ENCODE measurements at regions not wholly inside any gene's neighbourhood (a gene's known extent, or its start where the extent isn't known, plus 50 kb on each side); places are given as distances from the start of the nearest gene placed in this dataset.

DNA sequence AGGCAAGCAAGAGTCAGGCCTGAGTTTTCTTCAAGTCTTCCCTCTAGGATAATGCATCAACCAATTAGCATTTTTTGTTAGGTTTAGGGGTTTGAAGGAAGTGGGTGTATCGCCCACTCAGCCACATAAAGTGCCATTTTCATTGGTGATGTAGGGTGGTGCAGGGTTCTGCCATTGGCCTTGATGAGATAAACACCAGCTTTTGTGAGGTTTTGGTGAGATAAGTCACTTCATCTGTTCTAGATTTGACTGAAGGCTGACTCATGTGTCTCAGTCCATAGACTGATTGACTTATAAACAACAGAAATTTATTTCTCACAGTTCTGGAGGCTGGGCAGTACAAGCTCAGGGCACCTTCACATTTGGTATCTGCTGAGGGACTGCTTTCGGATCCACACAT lies 84.5 kb upstream of the C3orf80 start:
- H4K20me1 ChIP-seq (ENCODE audit: insufficient read depth, low read length): no peaks in the 10 kb centered on the region
- TF ChIP-seq, protein P1, sequence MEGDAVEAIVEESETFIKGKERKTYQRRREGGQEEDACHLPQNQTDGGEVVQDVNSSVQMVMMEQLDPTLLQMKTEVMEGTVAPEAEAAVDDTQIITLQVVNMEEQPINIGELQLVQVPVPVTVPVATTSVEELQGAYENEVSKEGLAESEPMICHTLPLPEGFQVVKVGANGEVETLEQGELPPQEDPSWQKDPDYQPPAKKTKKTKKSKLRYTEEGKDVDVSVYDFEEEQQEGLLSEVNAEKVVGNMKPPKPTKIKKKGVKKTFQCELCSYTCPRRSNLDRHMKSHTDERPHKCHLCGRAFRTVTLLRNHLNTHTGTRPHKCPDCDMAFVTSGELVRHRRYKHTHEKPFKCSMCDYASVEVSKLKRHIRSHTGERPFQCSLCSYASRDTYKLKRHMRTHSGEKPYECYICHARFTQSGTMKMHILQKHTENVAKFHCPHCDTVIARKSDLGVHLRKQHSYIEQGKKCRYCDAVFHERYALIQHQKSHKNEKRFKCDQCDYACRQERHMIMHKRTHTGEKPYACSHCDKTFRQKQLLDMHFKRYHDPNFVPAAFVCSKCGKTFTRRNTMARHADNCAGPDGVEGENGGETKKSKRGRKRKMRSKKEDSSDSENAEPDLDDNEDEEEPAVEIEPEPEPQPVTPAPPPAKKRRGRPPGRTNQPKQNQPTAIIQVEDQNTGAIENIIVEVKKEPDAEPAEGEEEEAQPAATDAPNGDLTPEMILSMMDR (IDR thresholded peaks at IDR 0.05; ENCODE audit: extremely low read depth, low read depth, low read length): no peak
- no peaks in the 10 kb centered on the region for H3K36me3 ChIP-seq (ENCODE audit: insufficient read depth, low read length)

DNA sequence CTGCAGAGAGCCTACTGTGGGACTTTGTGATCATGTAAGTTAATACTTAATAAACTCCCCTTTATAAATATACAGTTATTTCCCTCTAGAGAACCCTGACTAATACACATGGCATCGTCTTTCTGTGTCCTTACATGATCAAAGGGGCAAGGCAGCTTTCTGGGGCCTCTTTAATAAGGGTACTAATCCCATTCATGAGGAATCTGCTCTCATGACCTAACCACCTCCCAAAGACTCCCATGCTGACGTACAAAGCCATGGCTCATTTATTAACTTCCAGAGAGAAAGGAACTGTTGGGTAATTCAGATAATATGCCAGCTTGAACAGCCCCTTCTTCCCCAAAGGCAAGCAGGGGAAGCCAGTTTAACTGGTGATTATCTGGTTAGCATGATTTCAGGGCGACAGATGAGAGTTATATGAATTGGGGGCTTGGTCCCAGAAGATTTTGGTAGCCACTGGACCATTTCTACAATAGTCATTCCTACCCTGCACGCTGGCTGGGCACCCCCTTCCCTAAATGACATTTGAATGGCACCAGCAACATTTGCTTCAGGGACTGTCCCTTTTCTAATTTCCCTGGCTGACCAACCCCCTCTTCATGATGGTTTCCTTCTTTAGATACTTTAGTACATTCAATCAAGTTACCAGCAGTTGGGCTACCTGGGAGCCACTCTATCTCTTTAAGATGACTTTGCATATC lies 83.6 kb upstream of the C3orf80 start:
- Histone ChIP-seq H3K4me2 (ENCODE audit: insufficient read depth, low read length) (no peak overlapping the region), H3K9me3 (ENCODE audit: low read depth, low read length) (no peaks in the 10 kb centered on the region), H3K27me3 (ENCODE audit: insufficient read depth, low read length) (no peaks in the 10 kb centered on the region), H2AFZ (ENCODE audit: low read length) (no peak overlapping the region), H3K36me3 (ENCODE audit: insufficient read depth, low read length) (no peaks in the 10 kb centered on the region), H3K79me2 (ENCODE audit: insufficient read depth, low read length) (no peaks in the 10 kb centered on the region), H3K27ac (ENCODE audit: low read depth, low read length) (no peak overlapping the region), H3K4me3 (ENCODE audit: insufficient read depth, low read length) (no peak overlapping the region), H4K20me1 (ENCODE audit: insufficient read depth, low read length) (no peaks in the 10 kb centered on the region), H3K4me1 (ENCODE audit: insufficient read depth, low read length) (no peaks in the 10 kb centered on the region)
- TF ChIP-seq, protein P1 (IDR thresholded peaks at IDR 0.05; ENCODE audit: extremely low read depth, low read depth, low read length): no peak
- DNase-seq (ENCODE audit: insufficient read length, low spot score, missing footprints): no peak

More for the DNA sequence above, 84.5 kb upstream of the C3orf80 start:
- DNase-seq (ENCODE audit: insufficient read length, low spot score, missing footprints): no peak
- Histone ChIP-seq H3K79me2 (ENCODE audit: insufficient read depth, low read length) (no peaks in the 10 kb centered on the region), H3K9me3 (ENCODE audit: low read depth, low read length) (no peaks in the 10 kb centered on the region), H2AFZ (ENCODE audit: low read length) (no peak overlapping the region), H3K4me2 (ENCODE audit: insufficient read depth, low read length) (no peak overlapping the region), H3K4me3 (ENCODE audit: insufficient read depth, low read length) (no peak overlapping the region), H3K27me3 (ENCODE audit: insufficient read depth, low read length) (no peaks in the 10 kb centered on the region), H3K4me1 (ENCODE audit: insufficient read depth, low read length) (no peaks in the 10 kb centered on the region), H3K27ac (ENCODE audit: low read depth, low read length) (no peak overlapping the region)

- Histone ChIP-seq H4K20me1 (ENCODE audit: insufficient read depth, low read length) (no peaks in the 10 kb centered on the region), H2AFZ (ENCODE audit: low read length) (no peak overlapping the region), H3K4me3 (ENCODE audit: insufficient read depth, low read length) (no peak overlapping the region), H3K4me1 (ENCODE audit: insufficient read depth, low read length) (no peaks in the 10 kb centered on the region), H3K27me3 (ENCODE audit: insufficient read depth, low read length) (no peaks in the 10 kb centered on the region), H3K9me3 (ENCODE audit: low read depth, low read length) (no peaks in the 10 kb centered on the region), H3K27ac (ENCODE audit: low read depth, low read length) (no peak overlapping the region), H3K79me2 (ENCODE audit: insufficient read depth, low read length) (no peaks in the 10 kb centered on the region), H3K36me3 (ENCODE audit: insufficient read depth, low read length) (no peaks in the 10 kb centered on the region), H3K4me2 (ENCODE audit: insufficient read depth, low read length) (no peak overlapping the region)
- TF ChIP-seq, protein P1 (IDR thresholded peaks at IDR 0.05; ENCODE audit: extremely low read depth, low read depth, low read length): no peak
- no peak for DNase-seq (ENCODE audit: insufficient read length, low spot score, missing footprints)
These were observed 81.7 kb upstream of the C3orf80 start for GRCh38 chr3:160143482-160143881.

DNA sequence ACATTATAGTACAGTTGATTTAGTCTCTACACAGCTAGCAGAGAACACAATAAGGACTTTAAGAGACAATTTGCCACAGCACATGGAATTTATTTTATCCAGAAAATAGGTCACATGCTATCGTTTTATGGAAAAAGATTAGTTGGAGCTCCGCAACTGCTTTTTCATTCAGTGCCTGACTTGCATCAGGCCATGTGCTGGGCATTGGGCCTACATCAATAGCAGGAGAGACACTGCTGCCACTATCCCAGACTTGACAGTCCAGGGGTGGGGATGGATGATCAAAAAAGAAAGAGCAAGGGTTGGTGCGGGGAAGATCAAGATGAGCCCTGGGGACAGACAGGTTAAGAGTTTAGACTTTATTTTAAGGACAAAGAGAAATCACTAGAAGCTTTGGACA lies 75.2 kb upstream of the C3orf80 start:
- H3K27ac ChIP-seq (ENCODE audit: low read depth, low read length): peak overlapping the region; percentile 41
- H3K4me3 ChIP-seq (ENCODE audit: insufficient read depth, low read length): no peak overlapping the region
- H3K9me3 ChIP-seq (ENCODE audit: low read depth, low read length): no peaks in the 10 kb centered on the region
- no peaks in the 10 kb centered on the region for H3K79me2 ChIP-seq (ENCODE audit: insufficient read depth, low read length)
- H3K4me2 ChIP-seq (ENCODE audit: insufficient read depth, low read length): peak overlapping the region; percentile 22
- no peaks in the 10 kb centered on the region for H4K20me1 ChIP-seq (ENCODE audit: insufficient read depth, low read length)
- H3K27me3 ChIP-seq (ENCODE audit: insufficient read depth, low read length): no peaks in the 10 kb centered on the region
- TF ChIP-seq, protein P1 (IDR thresholded peaks at IDR 0.05; ENCODE audit: extremely low read depth, low read depth, low read length): no peak
- no peak for DNase-seq (ENCODE audit: insufficient read length, low spot score, missing footprints)
- H2AFZ ChIP-seq (ENCODE audit: low read length): no peak overlapping the region
- H3K4me1 ChIP-seq (ENCODE audit: insufficient read depth, low read length): peaks cover 18% of the 10 kb centered on the region
- H3K36me3 ChIP-seq (ENCODE audit: insufficient read depth, low read length): no peaks in the 10 kb centered on the region

All from osteoblast (primary cell).